ENCODE measurements at regions not wholly inside any gene's neighbourhood (a gene's known extent, or its start where the extent isn't known, plus 50 kb on each side); places are given as distances from the start of the nearest gene placed in this dataset.

- H3K4me1 ChIP-seq (ENCODE audit: insufficient read depth, low read length, poor library complexity, severe bottlenecking), result no peaks in the 10 kb centered on the region
- H4K20me1 ChIP-seq (ENCODE audit: insufficient read depth, low read length, poor library complexity, severe bottlenecking), result no peaks in the 10 kb centered on the region
- H2AFZ ChIP-seq (ENCODE audit: low read length), result no peak overlapping the region
Measured at GRCh38 chr3:78022232-78022631, 982.3 kb downstream of the ROBO2 start.

DNA sequence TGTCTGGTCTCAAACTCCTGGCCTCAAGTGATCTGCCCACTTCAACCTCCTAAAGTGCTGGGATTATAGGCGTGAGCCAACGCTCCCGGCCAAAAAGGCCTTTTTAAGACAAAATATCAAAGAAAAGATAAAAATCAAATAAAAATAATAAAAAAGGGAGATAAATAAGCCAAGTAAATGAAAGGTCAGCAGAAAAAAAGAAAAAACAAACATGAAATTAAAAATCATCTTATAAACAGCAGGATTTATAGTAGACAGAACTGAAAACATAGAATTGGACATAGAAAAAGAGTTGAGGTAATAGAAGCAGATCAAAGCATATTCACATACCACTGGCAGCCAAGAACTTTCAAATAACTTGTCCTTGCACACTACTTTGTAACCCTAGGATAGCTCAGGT lies 983.4 kb downstream of the ROBO2 start:
- H3F3A ChIP-seq (ENCODE audit: low read depth), result no peaks in the 10 kb centered on the region
- H3K9ac ChIP-seq (ENCODE audit: low read depth, low read length, poor library complexity, severe bottlenecking), result no peak overlapping the region
- no peaks in the 10 kb centered on the region for H4K20me1 ChIP-seq (ENCODE audit: insufficient read depth, low read length, poor library complexity, severe bottlenecking)
- H3K4me3 ChIP-seq (ENCODE audit: low read length, poor library complexity, severe bottlenecking), result no peak overlapping the region
- H3K79me2 ChIP-seq (ENCODE audit: insufficient read depth, low read length), result no peaks in the 10 kb centered on the region
- no peaks in the 10 kb centered on the region for H3K9me2 ChIP-seq (replicated peaks; ENCODE audit: low read depth, low read length)
- no peaks in the 10 kb centered on the region for H3K4me1 ChIP-seq (ENCODE audit: insufficient read depth, low read length, poor library complexity, severe bottlenecking)
- H3K9me3 ChIP-seq (ENCODE audit: insufficient read depth, low read depth, low read length), result no peaks in the 10 kb centered on the region
- no peaks in the 10 kb centered on the region for H3K36me3 ChIP-seq (ENCODE audit: insufficient read depth, low read length)
- H3K27me3 ChIP-seq (ENCODE audit: insufficient read depth, low read length, poor library complexity, severe bottlenecking), result no peaks in the 10 kb centered on the region
- TF ChIP-seq CTCF (conservative IDR thresholded peaks at IDR 0.05; ENCODE audit: low read length) (no peak), EZH2phosphoT487 (IDR thresholded peaks at IDR 0.05; ENCODE audit: borderline replicate concordance) (no peak)
- no peak overlapping the region for H2AFZ ChIP-seq (ENCODE audit: low read length)
- no peak overlapping the region for H3K4me2 ChIP-seq (ENCODE audit: low read depth, low read length, poor library complexity, severe bottlenecking)

More at GRCh38 chr3:78022232-78022631, 982.3 kb downstream of the ROBO2 start:
- Histone ChIP-seq H3K9me3 (ENCODE audit: insufficient read depth, low read depth, low read length) (no peaks in the 10 kb centered on the region), H3K27me3 (ENCODE audit: insufficient read depth, low read length, poor library complexity, severe bottlenecking) (no peaks in the 10 kb centered on the region), H3K4me2 (ENCODE audit: low read depth, low read length, poor library complexity, severe bottlenecking) (no peak overlapping the region), H3F3A (ENCODE audit: low read depth) (no peaks in the 10 kb centered on the region), H3K9me2 (replicated peaks; ENCODE audit: low read depth, low read length) (no peaks in the 10 kb centered on the region), H3K79me2 (ENCODE audit: insufficient read depth, low read length) (no peaks in the 10 kb centered on the region), H3K36me3 (ENCODE audit: insufficient read depth, low read length) (no peaks in the 10 kb centered on the region), H3K4me3 (ENCODE audit: low read length, poor library complexity, severe bottlenecking) (no peak overlapping the region), H3K9ac (ENCODE audit: low read depth, low read length, poor library complexity, severe bottlenecking) (no peak overlapping the region)
- TF ChIP-seq EZH2phosphoT487 (IDR thresholded peaks at IDR 0.05; ENCODE audit: borderline replicate concordance) (no peak), CTCF (conservative IDR thresholded peaks at IDR 0.05; ENCODE audit: low read length) (no peak)

DNA sequence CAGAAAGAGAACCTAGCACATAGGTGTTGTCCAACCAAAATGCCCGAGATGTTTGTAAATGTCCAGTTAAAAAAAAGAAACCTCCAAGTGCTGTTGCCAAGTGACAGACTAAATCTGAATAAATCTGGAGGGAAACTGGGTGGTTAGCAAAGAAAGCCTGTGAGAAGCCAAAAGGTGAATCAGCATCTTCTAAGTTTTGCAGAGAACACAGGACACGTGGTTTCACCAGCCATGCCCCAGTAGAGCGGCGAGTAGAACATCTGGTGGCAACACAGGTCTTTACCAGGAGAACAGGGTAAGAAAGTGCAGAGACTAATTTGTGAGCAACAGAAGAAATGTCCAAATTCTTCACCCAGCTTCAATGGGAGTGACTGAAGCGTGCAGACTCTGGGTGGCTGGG lies 986.0 kb downstream of the ROBO2 start:
- H4K20me1 ChIP-seq (ENCODE audit: insufficient read depth, low read length, poor library complexity, severe bottlenecking), result no peaks in the 10 kb centered on the region
- no peaks in the 10 kb centered on the region for H3K36me3 ChIP-seq (ENCODE audit: insufficient read depth, low read length)
- no peaks in the 10 kb centered on the region for H3F3A ChIP-seq (ENCODE audit: low read depth)
- H3K9me2 ChIP-seq (replicated peaks; ENCODE audit: low read depth, low read length), result no peaks in the 10 kb centered on the region
- H3K4me1 ChIP-seq (ENCODE audit: insufficient read depth, low read length, poor library complexity, severe bottlenecking), result no peaks in the 10 kb centered on the region
- H3K4me3 ChIP-seq (ENCODE audit: low read length, poor library complexity, severe bottlenecking), result no peak overlapping the region
- no peak for TF ChIP-seq EZH2phosphoT487 (IDR thresholded peaks at IDR 0.05; ENCODE audit: borderline replicate concordance)
- no peaks in the 10 kb centered on the region for H3K9me3 ChIP-seq (ENCODE audit: insufficient read depth, low read depth, low read length)
- H3K4me2 ChIP-seq (ENCODE audit: low read depth, low read length, poor library complexity, severe bottlenecking), result no peak overlapping the region
- H2AFZ ChIP-seq (ENCODE audit: low read length), result no peak overlapping the region
- no peaks in the 10 kb centered on the region for H3K79me2 ChIP-seq (ENCODE audit: insufficient read depth, low read length)
- H3K9ac ChIP-seq (ENCODE audit: low read depth, low read length, poor library complexity, severe bottlenecking), result no peak overlapping the region
- H3K27me3 ChIP-seq (ENCODE audit: insufficient read depth, low read length, poor library complexity, severe bottlenecking), result no peaks in the 10 kb centered on the region

GRCh38 chr3:78026318-78026828 lies 986.5 kb downstream of the ROBO2 start:
- Histone ChIP-seq H3K27me3 (ENCODE audit: insufficient read depth, low read length, poor library complexity, severe bottlenecking) (no peaks in the 10 kb centered on the region), H3K4me3 (ENCODE audit: low read length, poor library complexity, severe bottlenecking) (no peak overlapping the region), H3K4me1 (ENCODE audit: insufficient read depth, low read length, poor library complexity, severe bottlenecking) (no peaks in the 10 kb centered on the region), H3K9me3 (ENCODE audit: insufficient read depth, low read depth, low read length) (no peaks in the 10 kb centered on the region), H3F3A (ENCODE audit: low read depth) (no peaks in the 10 kb centered on the region), H3K4me2 (ENCODE audit: low read depth, low read length, poor library complexity, severe bottlenecking) (no peak overlapping the region), H2AFZ (ENCODE audit: low read length) (no peak overlapping the region), H3K79me2 (ENCODE audit: insufficient read depth, low read length) (no peaks in the 10 kb centered on the region), H3K36me3 (ENCODE audit: insufficient read depth, low read length) (no peaks in the 10 kb centered on the region), H3K9ac (ENCODE audit: low read depth, low read length, poor library complexity, severe bottlenecking) (no peak overlapping the region), H4K20me1 (ENCODE audit: insufficient read depth, low read length, poor library complexity, severe bottlenecking) (no peaks in the 10 kb centered on the region), H3K9me2 (replicated peaks; ENCODE audit: low read depth, low read length) (no peaks in the 10 kb centered on the region)
- TF ChIP-seq CTCF (conservative IDR thresholded peaks at IDR 0.05; ENCODE audit: low read length) (no peak), EZH2phosphoT487 (IDR thresholded peaks at IDR 0.05; ENCODE audit: borderline replicate concordance) (no peak)
